ACC112 (cell line): ENCODE measurements at regions not wholly inside any gene's neighbourhood (a gene's known extent, or its start where the extent isn't known, plus 50 kb on each side); places are given as distances from the start of the nearest gene placed in this dataset.

Source experiments
- H2AFZ ChIP-seq: fragments of 200-600 bp; sonication (generic); one replicate; pipeline ENCODE4 v1.6.0; 2017; ENCODE audit warnings: antibody characterized with exemption, low read length; ENCODE audit not compliant: unreplicated experiment
- H3K27ac ChIP-seq: fragments of 200-600 bp; sonication (generic); 2 replicates; pipeline ENCODE4 v1.5.1; 2014; ENCODE audit warnings: low read depth, mild to moderate bottlenecking, antibody characterized with exemption, low read length, moderate library complexity
- H3K27me3 ChIP-seq: fragments of 200-600 bp; sonication (generic); 2 replicates; pipeline ENCODE4 v1.6.1; 2014; ENCODE audit warnings: mild to moderate bottlenecking, antibody characterized with exemption, low read length, moderate library complexity, mixed read lengths; ENCODE audit not compliant: insufficient read depth
- H3K36me3 ChIP-seq: fragments of 200-600 bp; sonication (generic); 2 replicates; pipeline ENCODE4 v1.6.1; 2016; ENCODE audit warnings: mild to moderate bottlenecking, antibody characterized with exemption, low read length, moderate library complexity, mixed read lengths; ENCODE audit not compliant: insufficient read depth
- H3K4me1 ChIP-seq: fragments of 200-600 bp; sonication (generic); one replicate; pipeline ENCODE4 v1.6.1; 2016; ENCODE audit warnings: low read length, mixed read lengths; ENCODE audit not compliant: insufficient read depth, unreplicated experiment, control insufficient read depth
- H3K4me3 ChIP-seq: fragments of 200-600 bp; sonication (generic); 2 replicates; pipeline ENCODE4 v1.5.1; 2014; ENCODE audit warnings: mild to moderate bottlenecking, low read depth, low read length
- H3K79me2 ChIP-seq: fragments of 200-600 bp; sonication (generic); one replicate; pipeline ENCODE4 v1.6.0; 2016; ENCODE audit warnings: low read length; ENCODE audit not compliant: control insufficient read depth, unreplicated experiment, insufficient read depth

- Histone ChIP-seq H2AFZ (no peak overlapping the region), H3K79me2 (no peaks in the 10 kb centered on the region), H3K27ac (no peak overlapping the region), H3K27me3 (no peaks in the 10 kb centered on the region), H3K4me3 (no peak overlapping the region), H3K4me1 (peaks cover 10% of the 10 kb centered on the region), H3K36me3 (no peaks in the 10 kb centered on the region)
Measured at GRCh38 chr17:13074026-13074425, 56.2 kb upstream of the ELAC2 start.

- Histone ChIP-seq H3K27me3 (no peaks in the 10 kb centered on the region), H3K27ac (no peak overlapping the region), H2AFZ (no peak overlapping the region), H3K4me1 (peaks cover 10% of the 10 kb centered on the region), H3K4me3 (no peak overlapping the region), H3K36me3 (no peaks in the 10 kb centered on the region), H3K79me2 (no peaks in the 10 kb centered on the region)
Measured at GRCh38 chr17:13073018-13073417, 55.2 kb upstream of the ELAC2 start.

GRCh38 chr17:13070732-13071131, 52.9 kb upstream of the ELAC2 start:
- Histone ChIP-seq H3K4me3 (no peak overlapping the region), H3K27ac (no peak overlapping the region)

GRCh38 chr17:13067629-13068303, 49.9 kb upstream of the ELAC2 start:
- Histone ChIP-seq H3K27ac (no peak overlapping the region), H3K79me2 (no peaks in the 10 kb centered on the region), H3K4me3 (no peak overlapping the region), H3K4me1 (no peaks in the 10 kb centered on the region), H3K36me3 (no peaks in the 10 kb centered on the region), H3K27me3 (peaks cover 26% of the 10 kb centered on the region), H2AFZ (no peak overlapping the region)

More at GRCh38 chr17:13070732-13071131, 52.9 kb upstream of the ELAC2 start:
- Histone ChIP-seq H3K27me3 (peaks cover 5% of the 10 kb centered on the region; the same call in 1 of the 2 replicates), H3K79me2 (no peaks in the 10 kb centered on the region), H3K4me1 (peaks cover 10% of the 10 kb centered on the region), H3K36me3 (no peaks in the 10 kb centered on the region), H2AFZ (no peak overlapping the region)
